H1 (cell line): ENCODE measurements at regions not wholly inside any gene's neighbourhood (a gene's known extent, or its start where the extent isn't known, plus 50 kb on each side); places are given as distances from the start of the nearest gene placed in this dataset.

ENCODE experiments used
- CTCF ChIA-PET: fragments of 300-600 bp; sonication (Branson Sonifier 250); formaldehyde crosslinking; loops from one replicate; lab custom pipeline; 2021; ENCODE audit not compliant: partially characterized antibody; lab: Charles Lee
- POLR2A ChIA-PET: fragments of 300-600 bp; sonication (Branson Sonifier 250); formaldehyde crosslinking; loops from one replicate; lab custom pipeline; 2021; ENCODE audit warnings: inconsistent platforms; ENCODE audit not compliant: partially characterized antibody; lab: Charles Lee
- DNase-seq, 2 experiments: peaks; one replicate each; pipeline versions ENCODE4 v3.0.0 to v3.0.0-alpha.2; 2010 to 2022; ENCODE audit warnings: low spot score in 2 of 2, low read depth in 1 of 2, mixed read lengths in 1 of 2
- FAIRE-seq: peaks from 2 replicates; lab custom pipeline; 2011; peaks lifted over from hg19 to GRCh38; lab: Jason Lieb, UNC
- H2AFZ ChIP-seq: 2 replicates; pipeline ENCODE4 v1.8.1; 2012; ENCODE audit warnings: low read length, inconsistent platforms
- H2AK5ac ChIP-seq: 2 replicates; pipeline ENCODE4 v1.6.1; 2013; ENCODE audit warnings: low read depth, low read length
- H2BK120ac ChIP-seq: replicated peaks from 2 replicates; pipeline ENCODE3; 2013; ENCODE audit warnings: low read depth, low read length, inconsistent platforms
- H2BK12ac ChIP-seq: 2 replicates; pipeline ENCODE4 v1.6.1; 2013; ENCODE audit warnings: low read depth, low read length
- H2BK15ac ChIP-seq: 2 replicates; pipeline ENCODE4 v1.6.1; 2013; ENCODE audit warnings: low read length
- H2BK20ac ChIP-seq: 2 replicates; pipeline ENCODE4 v1.6.1; 2013; ENCODE audit warnings: low read length
- H2BK5ac ChIP-seq: 2 replicates; pipeline ENCODE4 v1.6.1; 2013; ENCODE audit warnings: low read depth, low read length
- H3K14ac ChIP-seq: 2 replicates; pipeline ENCODE4 v1.6.1; 2013; ENCODE audit warnings: inconsistent platforms; ENCODE audit not compliant: insufficient read length
- H3K18ac ChIP-seq: 2 replicates; pipeline ENCODE4 v1.6.1; 2013; ENCODE audit warnings: low read length; ENCODE audit errors: extremely low read depth
- H3K23ac ChIP-seq: 2 replicates; pipeline ENCODE4 v1.6.1; 2013; ENCODE audit warnings: inconsistent platforms; ENCODE audit not compliant: insufficient read length
- H3K23me2 ChIP-seq: 2 replicates; pipeline ENCODE4 v1.6.1; 2013; ENCODE audit warnings: low read depth, low read length
- H3K27ac ChIP-seq: 2 replicates; pipeline ENCODE4 v1.6.1; 2011; ENCODE audit warnings: low read depth, low read length, inconsistent platforms
- H3K27me3 ChIP-seq, 4 experiments: replicated peaks in 1 of 4; 1 replicate in 1 of 4; 2 replicates in 3 of 4; pipeline versions ENCODE4 v1.6.1 to v1.8.1; 2011 to 2013; ENCODE audit warnings: low read length in 3 of 4, mild to moderate bottlenecking in 3 of 4, inconsistent platforms in 2 of 4, mixed read lengths in 2 of 4, moderate library complexity in 1 of 4; ENCODE audit not compliant: control insufficient read depth in 3 of 4, insufficient read depth in 3 of 4; ENCODE audit errors: extremely low read depth in 1 of 4
- H3K36me3 ChIP-seq, 4 experiments: 2 replicates each; pipeline versions ENCODE4 v1.6.1 to v1.8.1; 2011 to 2013; ENCODE audit warnings: mild to moderate bottlenecking in 4 of 4, low read length in 3 of 4, moderate library complexity in 2 of 4, control low read depth in 1 of 4, inconsistent platforms in 1 of 4; ENCODE audit not compliant: insufficient read depth in 4 of 4, control insufficient read depth in 2 of 4
- H3K4ac ChIP-seq: replicated peaks from 2 replicates; pipeline ENCODE3; 2013; ENCODE audit warnings: low read length, low read depth, mixed read lengths, inconsistent platforms; ENCODE audit not compliant: insufficient read length
- H3K4me1 ChIP-seq, 4 experiments: replicated peaks in 1 of 4; 1 replicate in 1 of 4; 2 replicates in 3 of 4; pipeline versions ENCODE4 v1.6.1 to v1.8.1; 2011 to 2013; ENCODE audit warnings: low read length in 3 of 4, inconsistent platforms in 2 of 4, mixed read lengths in 1 of 4; ENCODE audit not compliant: insufficient read depth in 4 of 4, control insufficient read depth in 3 of 4
- H3K4me2 ChIP-seq, 2 experiments: 2 replicates each; pipeline versions ENCODE4 v1.6.1 to v1.8.1; 2011 to 2013; ENCODE audit warnings: low read depth in 2 of 2, low read length in 2 of 2, control low read depth in 1 of 2, inconsistent platforms in 1 of 2, mild to moderate bottlenecking in 1 of 2; ENCODE audit not compliant: insufficient read depth in 1 of 2
- H3K4me3 ChIP-seq, 4 experiments: fragments of 200-600, 300-600 bp in 1 of 4; sonication (generic), shearing (Covaris generic), sonication (Bioruptor Twin) in 1 of 4; 2 replicates each; pipeline versions ENCODE4 v1.5.1 to v1.8.1; 2011 to 2016; ENCODE audit warnings: low read length in 4 of 4, low read depth in 3 of 4, control low read depth in 2 of 4, inconsistent platforms in 2 of 4, mild to moderate bottlenecking in 2 of 4, mixed read lengths in 1 of 4, moderate library complexity in 1 of 4; ENCODE audit not compliant: insufficient read depth in 2 of 4; ENCODE audit errors: extremely low read depth in 1 of 4
- H3K56ac ChIP-seq: replicated peaks from 2 replicates; pipeline ENCODE3; 2013; ENCODE audit warnings: low read depth, mild to moderate bottlenecking, mixed read lengths, low read length, inconsistent platforms; ENCODE audit not compliant: insufficient read length
- H3K79me1 ChIP-seq: 2 replicates; pipeline ENCODE4 v1.6.1; 2013; ENCODE audit warnings: low read depth, low read length, control low read depth
- H3K79me2 ChIP-seq, 2 experiments: 2 replicates each; pipeline versions ENCODE4 v1.6.1 to v1.8.1; 2012 to 2013; ENCODE audit warnings: low read length in 2 of 2, mild to moderate bottlenecking in 2 of 2, inconsistent platforms in 1 of 2; ENCODE audit not compliant: insufficient read depth in 2 of 2, control insufficient read depth in 1 of 2
- H3K9ac ChIP-seq, 4 experiments: replicated peaks in 1 of 4; 1 replicate in 1 of 4; 2 replicates in 3 of 4; pipeline versions ENCODE4 v1.6.1 to v1.8.1; 2011 to 2013; ENCODE audit warnings: low read depth in 3 of 4, low read length in 3 of 4, control low read depth in 2 of 4, mild to moderate bottlenecking in 2 of 4, moderate library complexity in 2 of 4, inconsistent platforms in 1 of 4; ENCODE audit errors: extremely low read depth in 1 of 4
- H3K9me3 ChIP-seq, 2 experiments: 2 replicates each; pipeline versions ENCODE4 v1.6.1 to v1.8.1; 2012 to 2013; ENCODE audit warnings: mild to moderate bottlenecking in 2 of 2, moderate library complexity in 2 of 2, control low read depth in 1 of 2, inconsistent platforms in 1 of 2, low read depth in 1 of 2, low read length in 1 of 2, mixed read lengths in 1 of 2; ENCODE audit not compliant: insufficient read depth in 2 of 2
- H4K20me1 ChIP-seq, 2 experiments: replicated peaks in 1 of 2; 2 replicates each; pipeline versions ENCODE3 to v1.8.1; 2011 to 2013; ENCODE audit warnings: inconsistent platforms in 2 of 2, low read length in 2 of 2, mild to moderate bottlenecking in 1 of 2; ENCODE audit not compliant: insufficient read depth in 2 of 2, control insufficient read depth in 1 of 2
- H4K5ac ChIP-seq: 2 replicates; pipeline ENCODE4 v1.6.1; 2013; ENCODE audit warnings: low read length, low read depth, mixed read lengths, inconsistent platforms; ENCODE audit not compliant: insufficient read length
- H4K8ac ChIP-seq: 2 replicates; pipeline ENCODE4 v1.8.0; 2013; ENCODE audit warnings: mild to moderate bottlenecking, moderate library complexity, low read length, inconsistent platforms; ENCODE audit not compliant: insufficient read depth; ENCODE audit errors: extremely low read depth
- H4K91ac ChIP-seq: replicated peaks from 2 replicates; pipeline ENCODE3; 2013; ENCODE audit warnings: low read length, mixed read lengths, inconsistent platforms; ENCODE audit not compliant: insufficient read length
- CBX5 ChIP-seq: fragments of 300-800, 300-1000 bp; sonication (generic); IDR thresholded peaks from 2 replicates; pipeline ENCODE4 v1.7.1; 2016; ENCODE audit warnings: antibody characterized with exemption, low read length, low read depth
- CEBPB ChIP-seq: IDR thresholded peaks from 2 replicates; pipeline ENCODE4 v1.6.1; 2012; ENCODE audit warnings: low read depth, low read length
- CHD1 ChIP-seq: IDR thresholded peaks from 2 replicates; pipeline ENCODE4 v1.6.1; 2012; ENCODE audit warnings: low read depth, low read length, improper control_type of control experiment
- E2F6 ChIP-seq: IDR thresholded peaks from 2 replicates; pipeline ENCODE4 v1.6.1; 2012; ENCODE audit warnings: inconsistent platforms
- EP300 ChIP-seq, 2 experiments: IDR thresholded peaks; 1 replicate in 1 of 2; 2 replicates in 1 of 2; pipeline ENCODE4 v1.6.1; 2011 to 2012; ENCODE audit warnings: low read depth in 2 of 2, low read length in 2 of 2, mild to moderate bottlenecking in 2 of 2, borderline replicate concordance in 1 of 2, inconsistent platforms in 1 of 2, moderate library complexity in 1 of 2
- GTF2F1 ChIP-seq: IDR thresholded peaks from 2 replicates; pipeline ENCODE4 v1.6.1; 2012; ENCODE audit warnings: low read depth, low read length, improper control_type of control experiment, borderline replicate concordance
- NANOG ChIP-seq: IDR thresholded peaks from 2 replicates; pipeline ENCODE4 v1.6.1; 2011; ENCODE audit warnings: low read length, low read depth, mild to moderate bottlenecking, inconsistent platforms; ENCODE audit not compliant: insufficient read depth, poor library complexity, severe bottlenecking
- WGBS, 2 experiments: shearing (Covaris generic) in 1 of 2; methylation state at CpG; one replicate each; pipeline versions ENCODE4 v1.1.6 to v1.1.7; 2013 to 2015; ENCODE audit warnings: low lambda C conversion rate in 2 of 2, mixed read lengths in 2 of 2, inconsistent platforms in 1 of 2, low coverage in 1 of 2, missing lambda C conversion rate in 1 of 2; ENCODE audit not compliant: insufficient replicate concordance in 2 of 2, insufficient coverage in 1 of 2, insufficient read length in 1 of 2; ENCODE audit errors: extremely low coverage in 1 of 2, missing lambda C conversion rate in 1 of 2; 5-methylcytosine and 5-hydroxymethylcytosine counted together

GRCh38 chr6:1049170-1049569, 262.7 kb upstream of the FOXQ1 start:
- H3K9me3 ChIP-seq = no peaks in the 10 kb centered on the region; a peak in 1 of 4 replicates
- no peak overlapping the region for H3K56ac ChIP-seq
- H2BK12ac ChIP-seq = no peak overlapping the region
- H3K9ac ChIP-seq = no peak overlapping the region
- no peak overlapping the region for H3K4me2 ChIP-seq
- no peak for FAIRE-seq
- no peaks in the 10 kb centered on the region for H3K27me3 ChIP-seq
- no peak overlapping the region for H3K4ac ChIP-seq
- H2BK15ac ChIP-seq = no peak overlapping the region
- 91% methylated on average over 1 of the region's 1 CpG; no CpG with 5 or more reads in 1 of the 2 experiments for WGBS, 2 experiments
- H2BK20ac ChIP-seq = no peak overlapping the region
- H4K5ac ChIP-seq = no peak overlapping the region
- no peak overlapping the region for H2AFZ ChIP-seq
- no peak for DNase-seq
- CTCF ChIA-PET = no interaction called here
- H3K79me1 ChIP-seq = no peaks in the 10 kb centered on the region
- H3K4me1 ChIP-seq = no peaks in the 10 kb centered on the region
- H4K91ac ChIP-seq = no peak overlapping the region
- H3K4me3 ChIP-seq = no peak overlapping the region
- 0 out of 2 replicates have a peak, but pooled peaks cover 4% of the 10 kb centered on the region for H3K23me2 ChIP-seq
- H2BK120ac ChIP-seq = no peak overlapping the region
- no peak overlapping the region for H3K23ac ChIP-seq
- no peak overlapping the region for H3K18ac ChIP-seq
- H3K79me2 ChIP-seq = peaks cover 0 to 3% of the 10 kb centered on the region in 2 experiments; a peak in 1 of 4 replicates
- POLR2A ChIA-PET = no interaction called here
- no peak overlapping the region for H4K8ac ChIP-seq
- H3K36me3 ChIP-seq = no peaks in the 10 kb centered on the region
- H3K27ac ChIP-seq = no peak overlapping the region
- no peak overlapping the region for H2AK5ac ChIP-seq
- H2BK5ac ChIP-seq = no peak overlapping the region
- peaks cover 0 to 2% of the 10 kb centered on the region in 2 experiments for H4K20me1 ChIP-seq
- H3K14ac ChIP-seq = no peak overlapping the region
- TF ChIP-seq CHD1 (no peak), NANOG (no peak), E2F6 (no peak), CEBPB (no peak), EP300 (IDR thresholded peaks at IDR 0.05; ENCODE audit: borderline replicate concordance in 1 of 2, low read depth in 2 of 2, low read length in 2 of 2) (no peak), CBX5 (no peak), GTF2F1 (no peak)
